Astrocyte of the hippocampus (primary cell): ENCODE measurements at regions not wholly inside any gene's neighbourhood (a gene's known extent, or its start where the extent isn't known, plus 50 kb on each side); places are given as distances from the start of the nearest gene placed in this dataset.

Source experiments
- DNase-seq: peaks from one replicate; pipeline ENCODE4 v3.0.0; 2011; ENCODE audit warnings: low read depth, low spot score

GRCh38 chr7:153445641-153446040 lies 606.6 kb upstream of the DPP6 start:
- no peak for DNase-seq

- no peak for DNase-seq
Measured at GRCh38 chr7:153446490-153446889, 605.7 kb upstream of the DPP6 start.

- DNase-seq = no peak
Measured at GRCh38 chr7:153447011-153447410, 605.2 kb upstream of the DPP6 start.

GRCh38 chr7:153452661-153453060 lies 599.5 kb upstream of the DPP6 start:
- DNase-seq = no peak

- no peak for DNase-seq
Measured at GRCh38 chr7:153454306-153454705, 597.9 kb upstream of the DPP6 start.

GRCh38 chr7:153457746-153458145 lies 594.5 kb upstream of the DPP6 start:
- DNase-seq = no peak

GRCh38 chr7:153470004-153470671 lies 582.1 kb upstream of the DPP6 start:
- no peak for DNase-seq

GRCh38 chr7:153472516-153472915 lies 579.7 kb upstream of the DPP6 start:
- DNase-seq = no peak

- no peak for DNase-seq
Measured at GRCh38 chr7:153473185-153473584, 579.0 kb upstream of the DPP6 start.

- no peak for DNase-seq
Measured at GRCh38 chr7:153475239-153475638, 577.0 kb upstream of the DPP6 start.

GRCh38 chr7:153476166-153476565 lies 576.0 kb upstream of the DPP6 start:
- no peak for DNase-seq

GRCh38 chr7:153496257-153496656 lies 555.9 kb upstream of the DPP6 start:
- no peak for DNase-seq

- DNase-seq = no peak
Measured at GRCh38 chr7:153503093-153503492, 549.1 kb upstream of the DPP6 start.

GRCh38 chr7:153504288-153505075 lies 547.7 kb upstream of the DPP6 start:
- DNase-seq = no peak

GRCh38 chr7:153507885-153508284 lies 544.3 kb upstream of the DPP6 start:
- DNase-seq = no peak

- no peak for DNase-seq
Measured at GRCh38 chr7:153509768-153510167, 542.4 kb upstream of the DPP6 start.

- no peak for DNase-seq
Measured at GRCh38 chr7:153510674-153511073, 541.5 kb upstream of the DPP6 start.

GRCh38 chr7:153514032-153514431 lies 538.2 kb upstream of the DPP6 start:
- no peak for DNase-seq

- no peak for DNase-seq
Measured at GRCh38 chr7:153515359-153515758, 536.8 kb upstream of the DPP6 start.

GRCh38 chr7:153518201-153518984 lies 533.8 kb upstream of the DPP6 start:
- DNase-seq = no peak

- no peak for DNase-seq
Measured at GRCh38 chr7:153521370-153521769, 530.8 kb upstream of the DPP6 start.

GRCh38 chr7:153522261-153522660 lies 529.9 kb upstream of the DPP6 start:
- no peak for DNase-seq
